ENCODE measurements at regions not wholly inside any gene's neighbourhood (a gene's known extent, or its start where the extent isn't known, plus 50 kb on each side); places are given as distances from the start of the nearest gene placed in this dataset.

DNA sequence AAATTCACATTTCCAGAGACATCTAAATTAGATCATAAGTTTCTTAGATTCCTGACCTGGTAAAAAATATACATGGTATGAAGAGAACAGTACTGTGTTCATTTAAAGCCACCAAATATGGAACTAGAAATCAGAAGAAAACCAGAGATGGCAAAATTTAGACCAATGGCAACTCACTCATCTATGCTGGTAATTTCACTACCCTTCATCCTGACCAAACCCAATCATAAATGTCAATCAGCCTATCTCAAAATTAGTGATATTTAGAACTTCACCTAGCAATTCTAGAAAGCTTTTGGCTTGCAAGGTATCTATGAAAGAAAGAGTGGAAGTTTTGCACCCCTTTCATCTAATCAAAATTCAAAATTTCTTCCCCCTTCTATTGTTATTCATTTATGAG is 107.7 kb downstream of the NIBAN1 start:
- TF ChIP-seq, protein P1, sequence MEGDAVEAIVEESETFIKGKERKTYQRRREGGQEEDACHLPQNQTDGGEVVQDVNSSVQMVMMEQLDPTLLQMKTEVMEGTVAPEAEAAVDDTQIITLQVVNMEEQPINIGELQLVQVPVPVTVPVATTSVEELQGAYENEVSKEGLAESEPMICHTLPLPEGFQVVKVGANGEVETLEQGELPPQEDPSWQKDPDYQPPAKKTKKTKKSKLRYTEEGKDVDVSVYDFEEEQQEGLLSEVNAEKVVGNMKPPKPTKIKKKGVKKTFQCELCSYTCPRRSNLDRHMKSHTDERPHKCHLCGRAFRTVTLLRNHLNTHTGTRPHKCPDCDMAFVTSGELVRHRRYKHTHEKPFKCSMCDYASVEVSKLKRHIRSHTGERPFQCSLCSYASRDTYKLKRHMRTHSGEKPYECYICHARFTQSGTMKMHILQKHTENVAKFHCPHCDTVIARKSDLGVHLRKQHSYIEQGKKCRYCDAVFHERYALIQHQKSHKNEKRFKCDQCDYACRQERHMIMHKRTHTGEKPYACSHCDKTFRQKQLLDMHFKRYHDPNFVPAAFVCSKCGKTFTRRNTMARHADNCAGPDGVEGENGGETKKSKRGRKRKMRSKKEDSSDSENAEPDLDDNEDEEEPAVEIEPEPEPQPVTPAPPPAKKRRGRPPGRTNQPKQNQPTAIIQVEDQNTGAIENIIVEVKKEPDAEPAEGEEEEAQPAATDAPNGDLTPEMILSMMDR (IDR thresholded peaks at IDR 0.05), result no peak
- TF ChIP-seq POLR2A (IDR thresholded peaks at IDR 0.05; ENCODE audit: low read depth), result no peak

Data from esophagus muscularis mucosa (tissue), 3 donors.